HEK293 (cell line): ENCODE measurements at regions not wholly inside any gene's neighbourhood (a gene's known extent, or its start where the extent isn't known, plus 50 kb on each side); places are given as distances from the start of the nearest gene placed in this dataset.

Experiments used
- CTCF ChIA-PET: fragments of 350-600 bp; formaldehyde crosslinking; extraction: SDS; loops from one replicate; lab custom pipeline; 2021; ENCODE audit warnings: antibody characterized with exemption; lab: Yijun Ruan, JAX
- POLR2A ChIA-PET: fragments of 300-600 bp; formaldehyde crosslinking; extraction: SDS; loops from one replicate; lab custom pipeline; 2020; ENCODE audit warnings: antibody characterized with exemption, inconsistent platforms; lab: Yijun Ruan, JAX
- H3K27ac ChIP-seq: fragments of 200-500 bp; sonication (Bioruptor generic); 2 replicates; pipeline ENCODE4 v1.5.1; 2014; ENCODE audit warnings: low read depth, low read length, control low read depth, inconsistent platforms; ENCODE audit errors: extremely low read depth
- H3K36me3 ChIP-seq, 2 experiments: fragments of 200-500 bp in 1 of 2; sonication (Bioruptor generic) in 1 of 2; 1 replicate in 1 of 2; 2 replicates in 1 of 2; pipeline ENCODE4 v1.5.1; 2014 to 2017; ENCODE audit warnings: inconsistent platforms in 2 of 2, low read length in 2 of 2; ENCODE audit not compliant: control insufficient read depth in 2 of 2, insufficient read depth in 1 of 2
- H3K4me1 ChIP-seq: fragments of 200-500 bp; sonication (Bioruptor generic); 2 replicates; pipeline ENCODE4 v1.5.1; 2014; ENCODE audit warnings: mild to moderate bottlenecking, low read length, inconsistent platforms; ENCODE audit not compliant: control insufficient read depth, insufficient read depth
- H3K4me3 ChIP-seq: 2 replicates; pipeline ENCODE4 v1.5.1; 2011; ENCODE audit warnings: low read depth, mild to moderate bottlenecking, control low read depth, low read length, moderate library complexity
- H3K9me3 ChIP-seq: fragments of 200-500 bp; sonication (Bioruptor generic); 2 replicates; pipeline ENCODE4 v1.5.1; 2014; ENCODE audit warnings: low read depth, low read length, inconsistent platforms; ENCODE audit not compliant: control insufficient read depth, insufficient read depth
- BCL6B ChIP-seq: fragments of 450-650 bp; formaldehyde crosslinking; IDR thresholded peaks from 2 replicates; pipeline ENCODE4 v1.5.1; 2017; ENCODE audit warnings: missing biosample characterization, missing genetic modification characterization
- CTCF ChIP-seq: fragments of 450-650 bp; formaldehyde crosslinking; IDR thresholded peaks from 2 replicates; pipeline ENCODE4 v1.5.1; 2016; ENCODE audit warnings: missing biosample characterization, missing genetic modification characterization
- MYNN ChIP-seq: fragments of 450-650 bp; formaldehyde crosslinking; IDR thresholded peaks from 2 replicates; pipeline ENCODE4 v1.5.1; 2016; ENCODE audit warnings: missing biosample characterization, missing genetic modification characterization, borderline replicate concordance
- REST ChIP-seq: fragments of 450-650 bp; formaldehyde crosslinking; IDR thresholded peaks from 2 replicates; pipeline ENCODE4 v1.5.1; 2016; ENCODE audit warnings: missing biosample characterization, missing genetic modification characterization
- SP3 ChIP-seq: fragments of 450-650 bp; formaldehyde crosslinking; IDR thresholded peaks from 2 replicates; pipeline ENCODE4 v1.5.1; 2016; ENCODE audit warnings: missing biosample characterization, missing genetic modification characterization
- ZBTB20 ChIP-seq: fragments of 450-650 bp; formaldehyde crosslinking; IDR thresholded peaks from 2 replicates; pipeline ENCODE4 v1.5.1; 2016; ENCODE audit warnings: missing biosample characterization, missing genetic modification characterization
- ZBTB48 ChIP-seq: fragments of 450-650 bp; formaldehyde crosslinking; IDR thresholded peaks from 2 replicates; pipeline ENCODE4 v1.5.1; 2016; ENCODE audit warnings: missing biosample characterization, missing genetic modification characterization
- ZBTB6 ChIP-seq: fragments of 450-650 bp; formaldehyde crosslinking; IDR thresholded peaks from 2 replicates; pipeline ENCODE4 v1.5.1; 2017; ENCODE audit warnings: missing biosample characterization, missing genetic modification characterization
- ZNF133 ChIP-seq: fragments of 450-650 bp; formaldehyde crosslinking; IDR thresholded peaks from 2 replicates; pipeline ENCODE4 v1.5.1; 2016; ENCODE audit warnings: missing biosample characterization, missing genetic modification characterization
- ZNF155 ChIP-seq: fragments of 450-650 bp; formaldehyde crosslinking; IDR thresholded peaks from 2 replicates; pipeline ENCODE4 v1.5.1; 2016; ENCODE audit warnings: missing biosample characterization, missing genetic modification characterization
- ZNF221 ChIP-seq: fragments of 450-650 bp; formaldehyde crosslinking; IDR thresholded peaks from 2 replicates; pipeline ENCODE4 v1.5.1; 2017; ENCODE audit warnings: missing biosample characterization, missing genetic modification characterization, borderline replicate concordance
- ZNF610 ChIP-seq: fragments of 450-650 bp; formaldehyde crosslinking; IDR thresholded peaks from 2 replicates; pipeline ENCODE4 v1.5.1; 2016; ENCODE audit warnings: missing biosample characterization, missing genetic modification characterization, borderline replicate concordance
- ZNF624 ChIP-seq: fragments of 450-650 bp; formaldehyde crosslinking; IDR thresholded peaks from 2 replicates; pipeline ENCODE4 v1.5.1; 2017; ENCODE audit warnings: missing biosample characterization, missing genetic modification characterization
- ZNF639 ChIP-seq: fragments of 450-650 bp; formaldehyde crosslinking; IDR thresholded peaks from 2 replicates; pipeline ENCODE4 v1.5.1; 2016; ENCODE audit warnings: missing biosample characterization, missing genetic modification characterization
- ZNF658 ChIP-seq: fragments of 450-650 bp; formaldehyde crosslinking; IDR thresholded peaks from 2 replicates; pipeline ENCODE4; 2016; ENCODE audit warnings: missing biosample characterization, missing genetic modification characterization
- ZNF660 ChIP-seq: fragments of 450-650 bp; IDR thresholded peaks from 2 replicates; pipeline ENCODE4 v1.5.1; 2018; ENCODE audit warnings: missing biosample characterization, mild to moderate bottlenecking, missing genetic modification characterization
- ZNF777 ChIP-seq: fragments of 450-650 bp; formaldehyde crosslinking; IDR thresholded peaks from 2 replicates; pipeline ENCODE4 v1.5.1; 2017; ENCODE audit warnings: missing biosample characterization, missing genetic modification characterization, borderline replicate concordance
- ZSCAN18 ChIP-seq: fragments of 450-650 bp; formaldehyde crosslinking; IDR thresholded peaks from 2 replicates; pipeline ENCODE4 v1.5.1; 2016; ENCODE audit warnings: missing biosample characterization, missing genetic modification characterization
- TF ChIP-seq, protein P1 (sequence below): fragments of 450-650 bp; formaldehyde crosslinking; IDR thresholded peaks from 2 replicates; pipeline ENCODE4 v1.5.0; 2017; ENCODE audit warnings: missing biosample characterization, missing genetic modification characterization, borderline replicate concordance
- TF ChIP-seq, protein P2 (sequence below): fragments of 450-650 bp; formaldehyde crosslinking; IDR thresholded peaks from 2 replicates; pipeline ENCODE4; 2016; ENCODE audit warnings: missing biosample characterization, missing genetic modification characterization

GRCh38 chr1:221373795-221374194 lies 368.1 kb downstream of the DUSP10 start:
- POLR2A ChIA-PET = no interaction called here
- CTCF ChIA-PET = interaction anchor here (1.2 kb wide), 1 partner anchor 110 kb away, joined by 6 read pairs; no protein-coding TSS in a partner anchor
- H3K4me1 ChIP-seq = 0 out of 2 replicates have a peak, but pooled peaks cover 3% of the 10 kb centered on the region
- TF ChIP-seq SP3 (tag by site-specific recombination) = no peak
- no peak for TF ChIP-seq BCL6B (tag by site-specific recombination)
- no peak for TF ChIP-seq REST
- TF ChIP-seq ZNF155 (tag by site-specific recombination) = no peak
- no peak for TF ChIP-seq ZNF660 (tag by site-specific recombination)
- TF ChIP-seq ZNF639 (tag by site-specific recombination) = no peak
- TF ChIP-seq ZNF221 (tag by site-specific recombination) = no peak
- TF ChIP-seq CTCF (tag by site-specific recombination) = no peak
- no peak for TF ChIP-seq ZNF777
- no peak for TF ChIP-seq ZBTB6 (tag by site-specific recombination)
- no peak for TF ChIP-seq ZNF658
- TF ChIP-seq ZBTB48 (tag by site-specific recombination) = no peak
- TF ChIP-seq, protein P1, sequence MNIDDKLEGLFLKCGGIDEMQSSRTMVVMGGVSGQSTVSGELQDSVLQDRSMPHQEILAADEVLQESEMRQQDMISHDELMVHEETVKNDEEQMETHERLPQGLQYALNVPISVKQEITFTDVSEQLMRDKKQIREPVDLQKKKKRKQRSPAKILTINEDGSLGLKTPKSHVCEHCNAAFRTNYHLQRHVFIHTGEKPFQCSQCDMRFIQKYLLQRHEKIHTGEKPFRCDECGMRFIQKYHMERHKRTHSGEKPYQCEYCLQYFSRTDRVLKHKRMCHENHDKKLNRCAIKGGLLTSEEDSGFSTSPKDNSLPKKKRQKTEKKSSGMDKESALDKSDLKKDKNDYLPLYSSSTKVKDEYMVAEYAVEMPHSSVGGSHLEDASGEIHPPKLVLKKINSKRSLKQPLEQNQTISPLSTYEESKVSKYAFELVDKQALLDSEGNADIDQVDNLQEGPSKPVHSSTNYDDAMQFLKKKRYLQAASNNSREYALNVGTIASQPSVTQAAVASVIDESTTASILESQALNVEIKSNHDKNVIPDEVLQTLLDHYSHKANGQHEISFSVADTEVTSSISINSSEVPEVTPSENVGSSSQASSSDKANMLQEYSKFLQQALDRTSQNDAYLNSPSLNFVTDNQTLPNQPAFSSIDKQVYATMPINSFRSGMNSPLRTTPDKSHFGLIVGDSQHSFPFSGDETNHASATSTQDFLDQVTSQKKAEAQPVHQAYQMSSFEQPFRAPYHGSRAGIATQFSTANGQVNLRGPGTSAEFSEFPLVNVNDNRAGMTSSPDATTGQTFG (tag by site-specific recombination) = no peak
- TF ChIP-seq ZSCAN18 (tag by site-specific recombination) = no peak
- TF ChIP-seq ZNF133 (tag by site-specific recombination) = no peak
- TF ChIP-seq, protein P2, sequence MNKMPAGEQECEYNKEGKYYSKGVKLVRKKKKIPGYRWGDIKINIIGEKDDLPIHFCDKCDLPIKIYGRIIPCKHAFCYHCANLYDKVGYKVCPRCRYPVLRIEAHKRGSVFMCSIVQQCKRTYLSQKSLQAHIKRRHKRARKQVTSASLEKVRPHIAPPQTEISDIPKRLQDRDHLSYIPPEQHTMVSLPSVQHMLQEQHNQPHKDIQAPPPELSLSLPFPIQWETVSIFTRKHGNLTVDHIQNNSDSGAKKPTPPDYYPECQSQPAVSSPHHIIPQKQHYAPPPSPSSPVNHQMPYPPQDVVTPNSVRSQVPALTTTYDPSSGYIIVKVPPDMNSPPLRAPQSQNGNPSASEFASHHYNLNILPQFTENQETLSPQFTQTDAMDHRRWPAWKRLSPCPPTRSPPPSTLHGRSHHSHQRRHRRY = no peak
- TF ChIP-seq MYNN = no peak
- TF ChIP-seq ZNF624 (tag by site-specific recombination) = no peak
- TF ChIP-seq ZNF610 (tag by site-specific recombination) = no peak
- no peak for TF ChIP-seq ZBTB20 (tag by site-specific recombination)
- no peaks in the 10 kb centered on the region for H3K36me3 ChIP-seq
- H3K9me3 ChIP-seq = no peaks in the 10 kb centered on the region
- H3K4me3 ChIP-seq = no peak overlapping the region
- no peak overlapping the region for H3K27ac ChIP-seq
